Caco-2 (cell line): ENCODE measurements at regions not wholly inside any gene's neighbourhood (a gene's known extent, or its start where the extent isn't known, plus 50 kb on each side); places are given as distances from the start of the nearest gene placed in this dataset.

Experiments used
- BruUV-seq: library from RNA; stranded (reverse); fragments of 400-500 nt; replicated peaks from 2 replicates; lab custom pipeline; 2021; lab: Mats Ljungman, UMichigan
- CTCF ChIA-PET: fragments of 300-600 bp; sonication (Branson Sonifier 250); formaldehyde crosslinking; loops from one replicate; lab custom pipeline; 2022; ENCODE audit warnings: antibody characterized with exemption; lab: Charles Lee
- POLR2A ChIA-PET: fragments of 300-600 bp; sonication (Branson Sonifier 250); formaldehyde crosslinking; loops from one replicate; lab custom pipeline; 2022; ENCODE audit warnings: antibody characterized with exemption; lab: Charles Lee
- DNase-seq, 2 experiments: peaks; one replicate each; pipeline versions ENCODE4 v3.0.0 to v3.0.0-alpha.2; 2020 to 2022
- H3K27me3 ChIP-seq: replicated peaks from 2 replicates; pipeline ENCODE4 v1.6.0; 2011; ENCODE audit warnings: low read length; ENCODE audit not compliant: control insufficient read depth, insufficient read depth
- H3K36me3 ChIP-seq: 2 replicates; pipeline ENCODE4 v1.5.1; 2011; ENCODE audit warnings: low read length; ENCODE audit not compliant: control insufficient read depth, insufficient read depth
- H3K4me1 ChIP-seq: fragments of 250-450 bp; sonication (Bioruptor Pico); 2 replicates; pipeline ENCODE4 v1.5.1; 2020; ENCODE audit warnings: mild to moderate bottlenecking
- H3K4me3 ChIP-seq: 2 replicates; pipeline ENCODE4 v1.5.1; 2011; ENCODE audit warnings: low read depth, mild to moderate bottlenecking, control low read depth, low read length
- H3K9me3 ChIP-seq: fragments of 250-450 bp; sonication (Bioruptor Pico); 2 replicates; pipeline ENCODE4 v1.5.1; 2020; ENCODE audit warnings: mild to moderate bottlenecking, moderate library complexity
- H3K27ac Mint-ChIP-seq: one replicate; pipeline ENCODE4 v1.8.0; 2022; ENCODE audit warnings: mixed read lengths; ENCODE audit not compliant: unreplicated experiment
- H3K27me3 Mint-ChIP-seq: one replicate; pipeline ENCODE4 v1.8.0; 2022; ENCODE audit warnings: mixed read lengths; ENCODE audit not compliant: insufficient read depth, unreplicated experiment
- H3K36me3 Mint-ChIP-seq: one replicate; pipeline ENCODE4 v1.8.0; 2022; ENCODE audit warnings: mild to moderate bottlenecking, mixed read lengths; ENCODE audit not compliant: insufficient read depth, unreplicated experiment
- H3K4me1 Mint-ChIP-seq: one replicate; pipeline ENCODE4 v1.8.0; 2022; ENCODE audit warnings: low read depth, mixed read lengths; ENCODE audit not compliant: unreplicated experiment
- H3K4me3 Mint-ChIP-seq: one replicate; pipeline ENCODE4 v1.8.0; 2022; ENCODE audit warnings: mild to moderate bottlenecking, moderate library complexity, mixed read lengths; ENCODE audit not compliant: unreplicated experiment
- H3K9me3 Mint-ChIP-seq: one replicate; pipeline ENCODE4 v1.8.0; 2022; ENCODE audit warnings: mixed read lengths; ENCODE audit not compliant: unreplicated experiment
- intact Hi-C: fragments of 100-400 bp; cut with micrococcal nuclease; formaldehyde crosslinking; loops from one replicate; pipeline ENCODE4 v1.10.0; 2022; ENCODE audit not compliant: unreplicated experiment
- TF ChIP-seq, protein P1 (sequence below), 2 experiments: fragments of 200-600 bp in 1 of 2; IDR thresholded peaks; 1 replicate in 1 of 2; 2 replicates in 1 of 2; pipeline versions ENCODE4 v1.5.1 to v1.8.0; 2011 to 2022; ENCODE audit warnings: antibody characterized with exemption in 1 of 2, control low read depth in 1 of 2, inconsistent platforms in 1 of 2, low read depth in 1 of 2, low read length in 1 of 2, mild to moderate bottlenecking in 1 of 2, moderate library complexity in 1 of 2; ENCODE audit not compliant: insufficient read depth in 1 of 2, severe bottlenecking in 1 of 2, unreplicated experiment in 1 of 2

DNA sequence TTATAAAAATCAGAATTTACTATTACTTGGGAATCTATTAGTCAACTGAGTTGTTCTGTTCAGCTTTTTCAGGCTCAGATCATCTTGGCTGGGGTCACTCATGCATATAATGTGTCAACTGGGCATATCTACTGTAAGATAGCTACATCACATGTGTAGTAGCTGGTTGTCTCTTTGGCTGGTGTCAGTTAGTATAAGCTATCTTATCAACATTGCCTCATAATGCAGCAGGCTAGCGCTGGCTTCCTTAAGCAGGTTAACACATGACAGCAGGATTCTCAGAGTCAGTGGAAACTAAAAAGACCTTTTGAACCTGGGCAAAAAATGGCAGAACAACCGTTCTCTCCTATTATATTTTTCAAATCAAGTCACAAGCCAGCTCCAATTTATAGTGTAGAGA, 378.3 kb upstream of the PCDH10 start:
- POLR2A ChIA-PET: no interaction called here
- Mint-ChIP-seq H3K9me3 (no peaks in the 10 kb centered on the region), H3K36me3 (no peaks in the 10 kb centered on the region), H3K4me3 (no peak overlapping the region), H3K27ac (no peak overlapping the region), H3K27me3 (no peaks in the 10 kb centered on the region), H3K4me1 (no peaks in the 10 kb centered on the region)
- TF ChIP-seq, protein P1, sequence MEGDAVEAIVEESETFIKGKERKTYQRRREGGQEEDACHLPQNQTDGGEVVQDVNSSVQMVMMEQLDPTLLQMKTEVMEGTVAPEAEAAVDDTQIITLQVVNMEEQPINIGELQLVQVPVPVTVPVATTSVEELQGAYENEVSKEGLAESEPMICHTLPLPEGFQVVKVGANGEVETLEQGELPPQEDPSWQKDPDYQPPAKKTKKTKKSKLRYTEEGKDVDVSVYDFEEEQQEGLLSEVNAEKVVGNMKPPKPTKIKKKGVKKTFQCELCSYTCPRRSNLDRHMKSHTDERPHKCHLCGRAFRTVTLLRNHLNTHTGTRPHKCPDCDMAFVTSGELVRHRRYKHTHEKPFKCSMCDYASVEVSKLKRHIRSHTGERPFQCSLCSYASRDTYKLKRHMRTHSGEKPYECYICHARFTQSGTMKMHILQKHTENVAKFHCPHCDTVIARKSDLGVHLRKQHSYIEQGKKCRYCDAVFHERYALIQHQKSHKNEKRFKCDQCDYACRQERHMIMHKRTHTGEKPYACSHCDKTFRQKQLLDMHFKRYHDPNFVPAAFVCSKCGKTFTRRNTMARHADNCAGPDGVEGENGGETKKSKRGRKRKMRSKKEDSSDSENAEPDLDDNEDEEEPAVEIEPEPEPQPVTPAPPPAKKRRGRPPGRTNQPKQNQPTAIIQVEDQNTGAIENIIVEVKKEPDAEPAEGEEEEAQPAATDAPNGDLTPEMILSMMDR (IDR thresholded peaks at IDR 0.05; ENCODE audit: insufficient read depth in 1 of 2, low read depth in 1 of 2, low read length in 1 of 2, severe bottlenecking in 1 of 2, unreplicated experiment in 1 of 2): no peak
- Histone ChIP-seq H3K36me3 (no peaks in the 10 kb centered on the region), H3K9me3 (no peaks in the 10 kb centered on the region), H3K4me1 (no peaks in the 10 kb centered on the region), H3K27me3 (no peaks in the 10 kb centered on the region), H3K4me3 (no peak overlapping the region)
- intact Hi-C loops: no loop called here
- DNase-seq: no peak
- BruUV-seq: no TSS peak
- CTCF ChIA-PET: no interaction called here

DNA sequence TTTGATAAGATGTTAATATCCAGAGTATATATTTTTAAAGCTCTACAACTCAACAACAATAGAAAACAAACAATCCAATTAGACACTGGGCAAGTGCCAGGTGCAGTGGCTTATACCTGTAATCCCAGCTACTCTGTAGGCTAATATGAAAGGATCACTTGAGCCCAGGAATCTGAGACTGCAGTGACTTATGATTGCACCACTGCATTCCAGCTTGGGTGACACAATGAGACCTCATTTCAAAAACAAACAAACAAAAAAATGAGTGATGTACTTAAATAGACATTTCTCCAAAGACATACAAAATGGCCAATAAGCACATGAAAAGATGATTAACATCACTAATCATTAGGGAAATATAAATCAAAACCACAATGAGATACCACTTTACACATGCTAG, 356.8 kb upstream of the PCDH10 start:
- H3K27me3 Mint-ChIP-seq: no peaks in the 10 kb centered on the region
- intact Hi-C loops: no loop called here

DNA sequence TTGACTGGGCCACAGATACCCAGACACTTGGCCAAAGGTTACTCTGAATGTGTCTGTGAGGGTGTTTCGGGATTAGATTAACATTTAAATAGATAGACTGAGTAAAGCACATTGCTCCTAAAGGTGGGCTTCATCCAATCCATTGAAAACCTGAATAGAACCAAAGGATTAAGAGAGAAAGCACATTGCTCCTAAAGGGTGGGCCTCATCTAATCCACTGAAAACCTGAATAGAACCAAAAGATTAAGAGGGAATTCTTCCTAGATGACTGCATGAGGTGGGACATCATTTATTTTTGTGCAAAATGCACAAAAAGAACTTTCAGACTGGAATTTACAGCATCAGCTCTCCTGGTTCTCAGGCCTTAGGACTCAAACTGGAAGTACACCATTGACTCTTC, 351.2 kb upstream of the PCDH10 start:
- ChIA-PET POLR2A (no interaction called here), CTCF (no interaction called here)
- TF ChIP-seq, protein P1 (IDR thresholded peaks at IDR 0.05; ENCODE audit: insufficient read depth in 1 of 2, low read depth in 1 of 2, low read length in 1 of 2, severe bottlenecking in 1 of 2, unreplicated experiment in 1 of 2): no peak
- no peak overlapping the region for H3K4me3 Mint-ChIP-seq
- H3K36me3 Mint-ChIP-seq: no peaks in the 10 kb centered on the region
- no peaks in the 10 kb centered on the region for H3K27me3 Mint-ChIP-seq
- H3K9me3 ChIP-seq: no peaks in the 10 kb centered on the region
- no peaks in the 10 kb centered on the region for H3K36me3 ChIP-seq
- no peak for DNase-seq
- BruUV-seq: no TSS peak
- no peaks in the 10 kb centered on the region for H3K27me3 ChIP-seq
- no peaks in the 10 kb centered on the region for H3K4me1 ChIP-seq
- H3K27ac Mint-ChIP-seq: no peak overlapping the region
- intact Hi-C loops: no loop called here
- no peak overlapping the region for H3K4me3 ChIP-seq
- no peaks in the 10 kb centered on the region for H3K4me1 Mint-ChIP-seq
- no peaks in the 10 kb centered on the region for H3K9me3 Mint-ChIP-seq

More for the DNA sequence above, 356.8 kb upstream of the PCDH10 start:
- BruUV-seq: no TSS peak
- DNase-seq: no peak
- POLR2A ChIA-PET: no interaction called here
- Histone ChIP-seq H3K36me3 (no peaks in the 10 kb centered on the region), H3K9me3 (no peaks in the 10 kb centered on the region), H3K4me3 (no peak overlapping the region), H3K4me1 (no peaks in the 10 kb centered on the region), H3K27me3 (no peaks in the 10 kb centered on the region)
- CTCF ChIA-PET: no interaction called here
- Mint-ChIP-seq H3K9me3 (no peaks in the 10 kb centered on the region), H3K36me3 (no peaks in the 10 kb centered on the region), H3K4me3 (no peak overlapping the region), H3K27ac (no peak overlapping the region), H3K4me1 (no peaks in the 10 kb centered on the region)
- TF ChIP-seq, protein P1 (IDR thresholded peaks at IDR 0.05; ENCODE audit: insufficient read depth in 1 of 2, low read depth in 1 of 2, low read length in 1 of 2, severe bottlenecking in 1 of 2, unreplicated experiment in 1 of 2): no peak
